Adrenal gland (tissue), 5 donors: ENCODE measurements at regions not wholly inside any gene's neighbourhood (a gene's known extent, or its start where the extent isn't known, plus 50 kb on each side); places are given as distances from the start of the nearest gene placed in this dataset.

Experiments
- POLR2A ChIP-seq, 2 donors: fragments of 450-650 bp; IDR thresholded peaks; one replicate each; pipeline ENCODE4 v1.6.1; 2017; ENCODE audit warnings: antibody characterized with exemption in 2 of 2, mild to moderate bottlenecking in 2 of 2, moderate library complexity in 1 of 2
- TF ChIP-seq, protein P1 (sequence below), 6 experiments: fragments of 450-650 bp in 4 of 6; fragments of 200-600 bp in 2 of 6; sonication (generic) in 1 of 6; IDR thresholded peaks; 1 replicate in 5 of 6; 2 replicates in 1 of 6; pipeline versions ENCODE4 v1.5.1 to v1.8.0; 2016 to 2021; ENCODE audit warnings: antibody characterized with exemption in 6 of 6, mild to moderate bottlenecking in 2 of 6, moderate library complexity in 1 of 6
- donor health status: DM: no; HTN: no; CAD: no.

DNA sequence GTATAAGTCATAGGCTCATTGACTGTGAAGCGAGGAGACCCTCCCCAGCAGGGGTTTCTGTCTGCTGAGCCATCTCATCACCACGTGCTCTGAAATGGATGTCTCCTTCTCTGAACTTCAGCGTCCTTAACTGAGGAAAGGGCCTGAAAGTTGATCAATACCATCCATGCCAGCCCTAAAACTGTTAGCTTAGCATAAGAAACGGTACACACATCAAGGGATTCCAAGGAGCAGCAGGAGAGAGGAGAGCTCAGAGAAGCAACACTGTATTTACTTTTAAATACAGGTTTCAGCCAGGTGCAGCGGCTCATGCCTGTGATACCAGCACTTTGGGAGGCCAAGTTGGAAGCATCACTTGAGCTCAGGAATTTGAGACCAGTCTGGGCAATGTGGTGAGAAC is 248.9 kb upstream of the TNRC6C start:
- TF ChIP-seq POLR2A (IDR thresholded peaks at IDR 0.05) = no peak
- TF ChIP-seq, protein P1, sequence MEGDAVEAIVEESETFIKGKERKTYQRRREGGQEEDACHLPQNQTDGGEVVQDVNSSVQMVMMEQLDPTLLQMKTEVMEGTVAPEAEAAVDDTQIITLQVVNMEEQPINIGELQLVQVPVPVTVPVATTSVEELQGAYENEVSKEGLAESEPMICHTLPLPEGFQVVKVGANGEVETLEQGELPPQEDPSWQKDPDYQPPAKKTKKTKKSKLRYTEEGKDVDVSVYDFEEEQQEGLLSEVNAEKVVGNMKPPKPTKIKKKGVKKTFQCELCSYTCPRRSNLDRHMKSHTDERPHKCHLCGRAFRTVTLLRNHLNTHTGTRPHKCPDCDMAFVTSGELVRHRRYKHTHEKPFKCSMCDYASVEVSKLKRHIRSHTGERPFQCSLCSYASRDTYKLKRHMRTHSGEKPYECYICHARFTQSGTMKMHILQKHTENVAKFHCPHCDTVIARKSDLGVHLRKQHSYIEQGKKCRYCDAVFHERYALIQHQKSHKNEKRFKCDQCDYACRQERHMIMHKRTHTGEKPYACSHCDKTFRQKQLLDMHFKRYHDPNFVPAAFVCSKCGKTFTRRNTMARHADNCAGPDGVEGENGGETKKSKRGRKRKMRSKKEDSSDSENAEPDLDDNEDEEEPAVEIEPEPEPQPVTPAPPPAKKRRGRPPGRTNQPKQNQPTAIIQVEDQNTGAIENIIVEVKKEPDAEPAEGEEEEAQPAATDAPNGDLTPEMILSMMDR (IDR thresholded peaks at IDR 0.05) = no peak
